ENCODE measurements at regions not wholly inside any gene's neighbourhood (a gene's known extent, or its start where the extent isn't known, plus 50 kb on each side); places are given as distances from the start of the nearest gene placed in this dataset.

DNA sequence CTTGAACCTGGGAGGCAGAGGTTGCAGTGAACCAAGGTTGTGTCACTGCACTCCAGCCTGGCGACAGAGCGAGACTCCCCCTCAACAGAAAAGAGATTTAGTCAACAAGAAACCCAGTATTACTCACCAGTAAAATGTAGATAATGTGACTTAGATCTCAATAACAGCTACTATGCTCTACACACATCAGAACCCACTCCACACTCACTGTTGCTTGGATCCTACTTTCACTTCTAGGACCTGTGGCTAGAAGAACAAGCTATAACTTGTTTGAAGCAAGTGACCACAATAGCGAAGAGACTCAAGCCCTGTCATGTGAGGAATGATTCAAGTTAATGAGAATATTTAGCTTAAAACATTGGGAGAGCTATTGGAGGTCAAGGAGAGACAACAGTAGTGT, 100.7 kb downstream of the ANXA2 start:
- TF ChIP-seq POLR2A (IDR thresholded peaks at IDR 0.05; ENCODE audit: low read depth, low read length) (no peak), POLR2AphosphoS5 (IDR thresholded peaks at IDR 0.05; ENCODE audit: low read depth, low read length) (no peak)
